ENCODE measurements at regions not wholly inside any gene's neighbourhood (a gene's known extent, or its start where the extent isn't known, plus 50 kb on each side); places are given as distances from the start of the nearest gene placed in this dataset.

DNA sequence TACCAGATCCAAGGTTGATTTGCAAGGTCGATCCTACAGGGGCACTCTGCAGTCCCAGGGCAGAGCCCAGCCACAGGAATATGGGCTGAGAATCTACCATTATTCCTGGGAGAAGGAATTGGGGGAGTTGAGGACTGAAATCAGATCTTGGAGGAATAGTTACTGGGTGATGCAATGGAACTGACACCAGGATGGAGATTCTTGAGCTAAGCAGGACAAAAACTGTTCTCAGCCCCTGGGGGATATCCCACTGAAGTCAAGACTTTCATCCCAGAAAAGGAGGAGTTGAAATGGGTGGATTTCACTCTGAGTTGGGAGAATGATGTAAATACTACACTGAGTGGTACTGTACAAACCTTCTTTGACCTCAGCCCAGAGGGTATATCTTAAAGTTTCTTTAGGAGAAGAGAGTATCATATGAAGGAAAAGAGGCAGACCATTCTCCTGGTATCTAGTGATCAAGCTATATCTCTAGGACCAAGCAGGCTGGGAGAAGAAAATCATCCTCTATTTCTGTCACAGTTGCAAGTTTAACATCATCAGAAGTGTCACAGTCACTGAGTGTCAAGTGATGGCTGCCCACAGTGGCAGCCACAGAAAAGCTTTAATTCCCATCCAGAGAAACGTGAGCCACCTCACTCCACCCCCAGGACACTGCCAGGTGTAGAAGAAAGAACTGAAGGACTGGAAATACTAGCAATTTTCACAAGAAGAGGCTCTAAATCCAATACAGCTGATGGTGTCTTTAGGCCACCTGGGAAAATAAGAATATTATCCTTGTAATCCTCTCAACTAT, 181.9 kb downstream of the NUAK1 start:
- TF ChIP-seq EZH2 (IDR thresholded peaks at IDR 0.05; ENCODE audit: low read length, missing control alignments) (no peak), CTCF (conservative IDR thresholded peaks at IDR 0.05 in 1 of 2, IDR thresholded peaks at IDR 0.05 in 1 of 2; ENCODE audit: low read depth in 1 of 2, low read length in 2 of 2) (no peak)

All from fibroblast of lung (primary cell).